ENCODE measurements at regions not wholly inside any gene's neighbourhood (a gene's known extent, or its start where the extent isn't known, plus 50 kb on each side); places are given as distances from the start of the nearest gene placed in this dataset.

- TF ChIP-seq, protein P1, sequence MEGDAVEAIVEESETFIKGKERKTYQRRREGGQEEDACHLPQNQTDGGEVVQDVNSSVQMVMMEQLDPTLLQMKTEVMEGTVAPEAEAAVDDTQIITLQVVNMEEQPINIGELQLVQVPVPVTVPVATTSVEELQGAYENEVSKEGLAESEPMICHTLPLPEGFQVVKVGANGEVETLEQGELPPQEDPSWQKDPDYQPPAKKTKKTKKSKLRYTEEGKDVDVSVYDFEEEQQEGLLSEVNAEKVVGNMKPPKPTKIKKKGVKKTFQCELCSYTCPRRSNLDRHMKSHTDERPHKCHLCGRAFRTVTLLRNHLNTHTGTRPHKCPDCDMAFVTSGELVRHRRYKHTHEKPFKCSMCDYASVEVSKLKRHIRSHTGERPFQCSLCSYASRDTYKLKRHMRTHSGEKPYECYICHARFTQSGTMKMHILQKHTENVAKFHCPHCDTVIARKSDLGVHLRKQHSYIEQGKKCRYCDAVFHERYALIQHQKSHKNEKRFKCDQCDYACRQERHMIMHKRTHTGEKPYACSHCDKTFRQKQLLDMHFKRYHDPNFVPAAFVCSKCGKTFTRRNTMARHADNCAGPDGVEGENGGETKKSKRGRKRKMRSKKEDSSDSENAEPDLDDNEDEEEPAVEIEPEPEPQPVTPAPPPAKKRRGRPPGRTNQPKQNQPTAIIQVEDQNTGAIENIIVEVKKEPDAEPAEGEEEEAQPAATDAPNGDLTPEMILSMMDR (IDR thresholded peaks at IDR 0.05), result no peak
- TF ChIP-seq POLR2A (IDR thresholded peaks at IDR 0.05), result no peak
These were observed 291.1 kb downstream of the ZNF248 start for GRCh38 chr10:37566332-37566731.
